ENCODE measurements at regions not wholly inside any gene's neighbourhood (a gene's known extent, or its start where the extent isn't known, plus 50 kb on each side); places are given as distances from the start of the nearest gene placed in this dataset.

DNA sequence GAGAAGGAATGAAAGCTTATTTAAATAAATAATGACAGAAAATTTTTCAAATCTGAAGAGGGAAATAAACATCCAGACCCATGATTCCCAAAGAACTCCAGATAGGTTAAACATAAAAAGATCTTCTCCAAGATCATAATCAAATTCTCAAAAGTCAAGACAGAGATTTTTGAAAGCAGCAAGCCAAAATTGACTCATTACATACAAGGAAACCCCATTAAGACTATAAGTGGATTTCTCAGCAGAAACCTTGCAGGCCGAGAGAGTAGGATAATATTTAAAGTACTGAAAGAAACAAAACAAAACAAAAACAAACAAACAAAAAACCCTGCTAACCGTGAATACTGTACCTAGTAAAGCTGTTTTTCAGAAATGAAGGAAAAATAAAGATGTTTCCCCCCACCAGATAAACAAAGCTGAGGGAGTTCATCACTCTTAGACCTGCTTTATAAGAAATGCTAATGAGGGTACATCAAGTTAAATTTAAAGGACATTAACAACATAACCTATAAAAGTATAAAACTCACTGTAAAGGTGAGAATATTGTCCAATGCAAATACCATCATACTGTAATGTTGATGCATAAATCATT is 412.2 kb downstream of the INSC start:
- Mint-ChIP-seq H3K27me3 (no peaks in the 10 kb centered on the region), H3K36me3 (no peaks in the 10 kb centered on the region), H3K27ac (no peak overlapping the region), H3K9me3 (peaks cover 7% of the 10 kb centered on the region), H3K4me1 (ENCODE audit: unreplicated experiment) (no peaks in the 10 kb centered on the region), H3K4me3 (no peak overlapping the region)
- no peak for DNase-seq (ENCODE audit: extremely low spot score, unreplicated experiment)
- TF ChIP-seq, protein P1, sequence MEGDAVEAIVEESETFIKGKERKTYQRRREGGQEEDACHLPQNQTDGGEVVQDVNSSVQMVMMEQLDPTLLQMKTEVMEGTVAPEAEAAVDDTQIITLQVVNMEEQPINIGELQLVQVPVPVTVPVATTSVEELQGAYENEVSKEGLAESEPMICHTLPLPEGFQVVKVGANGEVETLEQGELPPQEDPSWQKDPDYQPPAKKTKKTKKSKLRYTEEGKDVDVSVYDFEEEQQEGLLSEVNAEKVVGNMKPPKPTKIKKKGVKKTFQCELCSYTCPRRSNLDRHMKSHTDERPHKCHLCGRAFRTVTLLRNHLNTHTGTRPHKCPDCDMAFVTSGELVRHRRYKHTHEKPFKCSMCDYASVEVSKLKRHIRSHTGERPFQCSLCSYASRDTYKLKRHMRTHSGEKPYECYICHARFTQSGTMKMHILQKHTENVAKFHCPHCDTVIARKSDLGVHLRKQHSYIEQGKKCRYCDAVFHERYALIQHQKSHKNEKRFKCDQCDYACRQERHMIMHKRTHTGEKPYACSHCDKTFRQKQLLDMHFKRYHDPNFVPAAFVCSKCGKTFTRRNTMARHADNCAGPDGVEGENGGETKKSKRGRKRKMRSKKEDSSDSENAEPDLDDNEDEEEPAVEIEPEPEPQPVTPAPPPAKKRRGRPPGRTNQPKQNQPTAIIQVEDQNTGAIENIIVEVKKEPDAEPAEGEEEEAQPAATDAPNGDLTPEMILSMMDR (conservative IDR thresholded peaks at IDR 0.05) = no peak

DNA sequence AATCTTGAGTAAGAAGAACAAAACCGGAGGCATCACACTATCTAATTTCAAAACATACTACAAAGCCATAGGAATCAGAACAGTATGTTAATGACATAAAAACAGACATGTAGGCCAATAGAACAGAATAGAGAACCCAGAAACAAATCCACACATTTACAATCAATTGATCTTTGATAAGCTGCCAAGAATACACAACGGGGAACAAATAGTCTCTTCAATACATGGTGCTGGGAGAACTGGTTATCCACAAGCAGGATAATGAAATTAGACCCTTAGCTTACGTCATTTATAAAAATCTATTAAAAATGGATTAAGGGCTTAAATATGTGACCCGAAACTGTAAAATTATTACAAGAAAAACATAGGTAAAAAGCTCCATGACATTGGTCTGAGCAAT is 417.7 kb downstream of the INSC start:
- H3K9me3 Mint-ChIP-seq = no peaks in the 10 kb centered on the region
- no peak overlapping the region for H3K4me3 Mint-ChIP-seq
- H3K27me3 Mint-ChIP-seq = no peaks in the 10 kb centered on the region
- no peaks in the 10 kb centered on the region for H3K4me1 Mint-ChIP-seq (ENCODE audit: unreplicated experiment)
- TF ChIP-seq, protein P1 (conservative IDR thresholded peaks at IDR 0.05) = no peak
- H3K27ac Mint-ChIP-seq = no peak overlapping the region
- DNase-seq (ENCODE audit: extremely low spot score, unreplicated experiment) = no peak
- H3K36me3 Mint-ChIP-seq = no peaks in the 10 kb centered on the region

DNA sequence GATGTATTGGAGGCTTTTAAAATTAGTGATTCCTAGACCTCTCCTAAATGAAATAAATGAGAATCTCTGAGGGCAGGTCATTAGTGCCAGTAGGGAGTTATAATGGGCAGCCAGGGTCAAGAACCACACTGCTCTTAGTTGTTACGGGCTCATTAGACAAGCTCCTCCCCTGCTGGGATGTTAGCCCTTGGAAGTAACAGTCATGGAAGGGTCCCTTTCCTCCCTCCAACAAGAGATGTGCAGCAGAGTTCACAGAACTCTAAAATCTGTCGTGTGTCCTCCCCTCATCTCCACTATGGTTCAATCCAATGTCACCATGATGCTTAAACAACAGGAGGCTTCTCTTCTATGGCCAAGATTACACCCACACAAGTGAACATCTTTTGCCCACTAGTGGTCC is 419.5 kb downstream of the INSC start:
- Mint-ChIP-seq H3K4me1 (ENCODE audit: unreplicated experiment) (no peaks in the 10 kb centered on the region), H3K27me3 (no peaks in the 10 kb centered on the region), H3K36me3 (no peaks in the 10 kb centered on the region), H3K27ac (no peak overlapping the region), H3K4me3 (no peak overlapping the region), H3K9me3 (no peaks in the 10 kb centered on the region)
- no peak for DNase-seq (ENCODE audit: extremely low spot score, unreplicated experiment)
- TF ChIP-seq, protein P1 (conservative IDR thresholded peaks at IDR 0.05) = no peak

DNA sequence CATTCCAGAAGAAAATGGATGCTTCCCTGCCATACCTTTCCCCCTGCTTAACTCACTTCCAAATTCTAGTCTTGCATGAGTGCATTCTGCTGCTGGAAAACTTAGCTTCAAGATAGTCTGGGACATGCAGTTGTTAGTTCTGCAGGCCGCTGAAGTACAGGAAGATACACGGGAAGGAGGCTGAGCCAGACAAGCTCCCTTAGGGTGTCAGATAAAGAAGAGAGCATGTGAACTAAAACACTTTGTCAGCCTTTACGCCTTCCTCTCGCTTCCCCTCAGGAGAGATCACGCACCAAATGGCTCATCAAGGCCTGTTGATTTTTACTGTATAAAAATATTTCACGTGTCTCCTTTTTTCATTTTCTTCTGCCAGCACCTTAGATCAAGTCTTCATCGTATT is 420.7 kb downstream of the INSC start:
- Mint-ChIP-seq H3K27ac (no peak overlapping the region), H3K27me3 (no peaks in the 10 kb centered on the region), H3K4me1 (ENCODE audit: unreplicated experiment) (no peaks in the 10 kb centered on the region), H3K4me3 (no peak overlapping the region), H3K9me3 (no peaks in the 10 kb centered on the region), H3K36me3 (no peaks in the 10 kb centered on the region)
- TF ChIP-seq, protein P1 (conservative IDR thresholded peaks at IDR 0.05) = no peak
- no peak for DNase-seq (ENCODE audit: extremely low spot score, unreplicated experiment)

DNA sequence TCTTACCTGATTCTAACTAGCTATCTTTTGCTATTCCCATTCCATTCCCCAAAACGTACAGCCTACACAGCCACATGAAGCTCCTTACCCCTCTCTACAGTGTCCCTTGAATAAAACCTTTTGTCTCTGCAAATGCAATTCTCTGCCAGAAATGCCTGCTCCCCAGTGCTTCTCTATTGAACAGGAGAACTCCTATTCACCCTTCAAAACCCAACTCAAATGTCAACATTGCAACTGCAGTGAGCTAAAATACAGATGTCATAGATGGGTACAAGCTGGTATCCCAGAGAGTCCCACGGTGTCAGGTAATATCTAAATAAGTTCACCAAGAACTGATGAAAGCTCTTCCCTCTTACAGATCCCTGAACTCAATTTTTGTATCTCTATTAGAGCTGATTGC is 421.7 kb downstream of the INSC start:
- no peaks in the 10 kb centered on the region for H3K4me1 Mint-ChIP-seq (ENCODE audit: unreplicated experiment)

More for the DNA sequence above, 421.7 kb downstream of the INSC start:
- TF ChIP-seq, protein P1 (conservative IDR thresholded peaks at IDR 0.05) = no peak
- Mint-ChIP-seq H3K27me3 (no peaks in the 10 kb centered on the region), H3K27ac (no peak overlapping the region), H3K4me3 (no peak overlapping the region), H3K9me3 (no peaks in the 10 kb centered on the region), H3K36me3 (no peaks in the 10 kb centered on the region)
- no peak for DNase-seq (ENCODE audit: extremely low spot score, unreplicated experiment)

Data from type B pancreatic cell (in vitro differentiated cells).